HG03025 (cell line): ENCODE measurements at regions not wholly inside any gene's neighbourhood (a gene's known extent, or its start where the extent isn't known, plus 50 kb on each side); places are given as distances from the start of the nearest gene placed in this dataset.

Experiments
- ATAC-seq: cut with Tn5 transposase; IDR thresholded peaks from one replicate; pipeline ENCODE4 v1.9.1; 2021; ENCODE audit warnings: mild to moderate bottlenecking, moderate library complexity; ENCODE audit not compliant: unreplicated experiment, low FRiP score

- ATAC-seq = no peak
These were observed 1730.7 kb upstream of the FLRT2 start for GRCh38 chr14:83799233-83799632.

GRCh38 chr14:83814896-83815295 is 1715.0 kb upstream of the FLRT2 start:
- no peak for ATAC-seq

GRCh38 chr14:83816761-83817160 is 1713.2 kb upstream of the FLRT2 start:
- ATAC-seq = no peak

DNA sequence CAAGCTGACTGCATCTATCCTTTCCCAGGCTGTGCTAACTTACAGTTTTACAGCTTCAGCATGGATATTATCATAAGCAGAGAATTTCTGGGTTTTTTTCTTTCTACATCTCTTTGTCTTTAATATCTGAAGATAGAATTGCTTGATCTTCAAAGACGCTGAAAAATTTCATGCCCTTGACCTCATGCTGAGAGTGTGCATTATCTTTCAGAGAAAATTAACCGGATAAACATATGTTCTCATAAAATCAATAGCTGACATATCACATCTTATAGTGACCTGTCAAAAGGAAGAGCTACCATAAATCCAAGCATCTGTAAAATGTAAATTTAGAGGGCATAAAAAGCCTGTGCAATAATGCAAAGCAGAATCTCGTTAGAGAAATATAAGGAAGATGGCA is 1704.1 kb upstream of the FLRT2 start:
- no peak for ATAC-seq

GRCh38 chr14:83826838-83827237 is 1703.1 kb upstream of the FLRT2 start:
- ATAC-seq = no peak

GRCh38 chr14:83827383-83827782 is 1702.6 kb upstream of the FLRT2 start:
- no peak for ATAC-seq

DNA sequence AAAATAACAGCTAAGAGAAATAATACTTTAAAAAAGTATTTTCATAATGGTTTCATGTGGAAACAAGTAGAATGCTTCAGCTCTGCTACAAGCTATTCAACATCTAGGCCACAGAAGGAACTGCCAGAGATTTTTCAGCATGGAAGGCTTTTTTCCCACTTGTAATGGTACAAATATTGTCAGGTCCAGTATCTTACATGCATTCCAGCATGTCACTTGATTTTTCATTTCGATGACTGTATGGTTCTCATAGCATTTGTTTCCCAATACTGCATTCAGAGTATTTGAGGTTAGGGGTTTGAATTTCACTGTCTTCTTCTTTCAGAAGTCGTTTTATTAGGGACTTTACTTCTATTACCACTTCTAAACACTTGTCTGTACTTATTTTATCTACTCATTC is 1701.5 kb upstream of the FLRT2 start:
- no peak for ATAC-seq

- ATAC-seq = no peak
These were observed 1699.6 kb upstream of the FLRT2 start for GRCh38 chr14:83830316-83830715.

- ATAC-seq = no peak
These were observed 1691.7 kb upstream of the FLRT2 start for GRCh38 chr14:83838226-83838625.

DNA sequence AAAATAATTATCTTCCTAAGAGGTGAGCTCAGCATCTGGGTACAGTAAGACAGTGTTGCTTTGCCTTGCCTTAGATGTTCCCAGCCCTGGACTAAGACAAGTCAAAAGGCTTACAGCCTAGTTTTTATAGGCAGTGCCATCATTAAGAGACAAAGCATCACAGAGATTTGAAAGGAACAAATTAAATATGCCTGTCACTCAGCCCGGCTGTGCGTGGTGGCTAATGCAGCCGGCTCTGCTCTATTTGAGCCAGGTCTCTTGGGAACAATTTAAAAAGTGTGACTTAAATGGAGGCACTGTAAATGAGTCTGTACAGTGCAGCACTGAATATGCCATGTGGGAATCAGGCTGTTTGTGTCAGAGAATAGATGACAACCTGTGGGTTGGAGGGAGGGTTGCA is 1687.4 kb upstream of the FLRT2 start:
- ATAC-seq = no peak

GRCh38 chr14:83847102-83847501 is 1682.8 kb upstream of the FLRT2 start:
- no peak for ATAC-seq

- ATAC-seq = no peak
These were observed 1679.9 kb upstream of the FLRT2 start for GRCh38 chr14:83850092-83850491.

DNA sequence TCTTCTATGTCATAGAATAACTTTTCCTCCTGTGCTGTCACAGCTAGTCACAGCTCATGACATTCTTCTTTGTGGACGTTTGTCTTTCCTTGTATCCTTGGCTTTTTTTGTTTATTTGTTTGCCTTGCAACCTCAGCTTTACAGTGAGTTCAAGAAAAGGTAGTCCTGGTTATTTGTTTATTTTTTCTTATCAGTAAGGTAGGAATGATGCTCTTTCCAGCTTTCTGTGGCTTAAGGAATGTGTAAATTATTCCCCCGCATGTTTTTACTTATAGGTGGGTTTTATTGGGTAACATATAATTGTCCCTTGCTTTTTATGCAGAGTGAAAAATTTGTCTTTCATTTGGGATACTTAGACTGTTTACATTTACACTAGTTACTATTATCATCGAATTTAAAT is 1673.6 kb upstream of the FLRT2 start:
- no peak for ATAC-seq

DNA sequence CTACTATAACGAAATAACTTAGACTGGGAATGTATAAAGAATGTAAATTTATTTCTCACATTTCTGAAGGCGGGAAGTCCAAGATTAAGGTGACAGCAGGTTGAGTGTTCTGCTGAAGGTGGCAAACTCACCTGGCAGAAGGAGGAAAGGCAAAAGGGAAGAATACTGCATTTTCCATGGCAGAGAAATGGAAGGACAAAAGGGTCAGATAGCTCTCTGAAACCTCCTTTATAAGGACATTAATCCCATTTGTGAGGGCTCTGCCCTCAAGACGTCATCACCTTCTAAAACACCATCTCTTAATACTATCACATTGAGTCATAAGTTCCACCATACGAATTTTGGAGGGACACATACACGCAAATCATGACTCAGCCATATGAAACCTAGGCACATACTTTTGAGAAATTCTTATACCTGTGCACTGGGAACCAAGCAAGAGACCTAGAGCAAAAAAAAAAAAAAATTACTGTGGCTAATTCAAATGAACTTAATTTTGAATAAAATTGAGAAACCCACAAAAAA is 1669.3 kb upstream of the FLRT2 start:
- no peak for ATAC-seq

GRCh38 chr14:83863042-83863774 is 1666.7 kb upstream of the FLRT2 start:
- no peak for ATAC-seq

DNA sequence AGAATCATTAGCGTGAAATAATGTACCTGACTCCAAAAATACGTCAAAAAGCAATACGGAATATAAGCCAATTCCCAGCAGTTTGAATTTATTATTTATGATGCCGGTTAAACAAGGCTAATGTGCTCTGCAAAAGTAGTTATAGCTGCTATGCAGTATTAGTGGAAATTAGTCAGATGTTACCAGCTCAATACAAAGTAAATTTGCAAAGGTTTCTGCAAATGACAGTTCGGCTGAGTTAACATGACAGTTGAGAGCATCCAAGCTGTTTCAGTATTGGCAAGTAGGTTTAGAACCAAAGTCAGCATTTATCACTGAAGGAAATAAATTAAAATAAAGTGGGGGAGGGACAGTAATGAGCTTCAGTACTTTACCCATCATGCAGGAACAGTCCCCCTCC is 1665.8 kb upstream of the FLRT2 start:
- no peak for ATAC-seq

GRCh38 chr14:83867566-83868225 is 1662.2 kb upstream of the FLRT2 start:
- ATAC-seq = no peak

DNA sequence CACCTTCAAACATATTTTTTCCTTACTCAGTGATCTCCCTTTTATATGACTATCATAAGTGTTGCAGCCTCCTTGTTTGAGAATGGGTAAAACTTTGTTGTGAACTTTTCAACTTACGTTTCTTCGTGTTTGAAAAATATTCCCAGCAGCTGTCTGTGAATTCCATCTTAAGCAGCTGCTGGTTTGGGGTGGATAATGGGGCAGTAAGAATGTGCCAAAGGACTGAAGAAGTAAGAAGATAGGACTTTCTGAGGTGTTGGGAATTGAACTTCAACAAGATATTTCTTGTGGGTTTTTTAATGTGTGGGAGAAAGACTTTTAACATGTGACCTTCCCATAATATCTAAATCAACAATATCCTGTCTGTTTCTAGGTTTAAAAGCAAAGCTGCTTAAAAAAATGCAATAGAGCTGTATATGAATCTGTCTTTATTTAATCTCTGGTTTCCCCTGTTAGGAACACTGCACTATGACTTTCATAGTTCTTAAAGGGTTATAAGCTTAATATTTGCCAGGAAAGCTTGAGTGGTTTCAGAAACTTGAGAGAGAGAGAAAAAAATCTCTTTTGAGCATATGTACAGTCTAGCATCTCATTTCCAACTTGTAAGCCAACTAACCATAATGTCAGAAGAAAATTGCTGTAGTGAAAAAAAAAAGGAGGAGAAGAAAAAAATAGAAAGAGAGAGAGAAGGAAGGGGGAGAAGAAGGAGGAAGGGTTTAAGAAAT is 1659.2 kb upstream of the FLRT2 start:
- no peak for ATAC-seq

- ATAC-seq = no peak
These were observed 1656.3 kb upstream of the FLRT2 start for GRCh38 chr14:83873669-83874068.

- no peak for ATAC-seq
These were observed 1655.3 kb upstream of the FLRT2 start for GRCh38 chr14:83874662-83875061.

- ATAC-seq = no peak
These were observed 1646.2 kb upstream of the FLRT2 start for GRCh38 chr14:83883732-83884131.
